Activated CD8-positive, alpha-beta memory T cell treated with anti-CD3 and anti-CD28 coated beads, Interleukin-2, amount 50 U/mL, for 4 hours (primary cell): ENCODE measurements at regions not wholly inside any gene's neighbourhood (a gene's known extent, or its start where the extent isn't known, plus 50 kb on each side); places are given as distances from the start of the nearest gene placed in this dataset.
"Not testable (repeated sequence)": the region's sequence is repeated elsewhere in the genome, so short reads cannot be mapped to it uniquely, and the experiment has no call there.

Experiments used
- DNase-seq: peaks from one replicate; pipeline ENCODE4 v3.0.0-alpha.2; 2020

DNA sequence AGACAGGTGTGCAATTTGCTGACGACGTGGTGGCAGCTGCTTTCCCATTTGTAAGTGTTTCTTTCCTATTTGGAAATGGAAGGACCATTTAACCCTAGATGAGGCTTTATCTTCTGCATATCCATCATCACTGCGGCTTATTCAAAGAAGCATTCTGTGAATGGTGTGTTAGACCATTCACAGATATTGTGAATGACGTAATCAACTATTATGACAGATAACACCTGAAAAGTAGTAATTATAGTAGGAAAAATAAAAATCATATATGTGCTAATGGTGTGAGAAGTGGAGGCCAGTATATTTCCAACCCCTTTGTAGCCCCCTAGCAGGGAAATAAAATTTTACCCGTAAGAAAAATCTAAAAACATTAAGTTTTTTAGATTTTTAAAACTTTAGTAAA is 424.5 kb upstream of the CRIM1 start:
- DNase-seq, result no peak

DNA sequence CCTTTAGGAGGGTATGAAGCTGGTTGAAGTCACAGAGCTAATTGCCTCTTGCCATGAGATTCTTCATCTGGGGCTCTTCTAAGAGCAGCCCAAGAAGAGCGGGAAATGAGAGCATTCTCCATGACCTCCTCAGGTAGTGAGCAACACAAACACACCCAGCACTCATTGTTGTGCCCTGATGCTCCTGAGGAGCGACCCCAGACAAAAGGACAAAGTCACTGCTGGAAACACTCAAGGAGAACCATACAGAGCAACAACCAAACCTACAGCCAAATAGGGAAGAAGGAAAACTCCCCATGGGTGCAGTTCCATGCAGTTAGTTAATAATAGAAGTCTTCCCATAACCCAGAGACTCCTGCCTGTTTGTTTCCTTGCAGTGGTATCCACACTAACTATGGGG is 426.0 kb upstream of the CRIM1 start:
- DNase-seq, result no peak

DNA sequence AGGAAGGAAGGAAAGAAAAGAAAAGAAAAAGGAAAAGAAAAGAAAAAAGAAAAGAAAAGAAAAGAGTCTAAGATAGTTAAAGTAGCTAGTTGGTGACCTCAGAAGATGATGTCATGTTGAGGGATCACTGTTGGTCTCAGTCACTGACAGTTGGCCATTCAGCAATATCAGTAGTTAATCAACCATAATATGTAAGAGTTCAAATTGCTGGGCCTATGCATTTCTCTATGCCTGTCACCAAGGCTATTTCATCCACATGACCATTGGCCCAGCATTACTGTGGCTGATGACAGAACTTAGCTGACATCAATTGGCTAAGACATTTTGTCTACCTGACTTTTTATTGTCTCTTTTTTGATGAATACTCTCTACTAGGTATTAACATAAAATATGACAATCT is 435.5 kb upstream of the CRIM1 start:
- no peak for DNase-seq

DNA sequence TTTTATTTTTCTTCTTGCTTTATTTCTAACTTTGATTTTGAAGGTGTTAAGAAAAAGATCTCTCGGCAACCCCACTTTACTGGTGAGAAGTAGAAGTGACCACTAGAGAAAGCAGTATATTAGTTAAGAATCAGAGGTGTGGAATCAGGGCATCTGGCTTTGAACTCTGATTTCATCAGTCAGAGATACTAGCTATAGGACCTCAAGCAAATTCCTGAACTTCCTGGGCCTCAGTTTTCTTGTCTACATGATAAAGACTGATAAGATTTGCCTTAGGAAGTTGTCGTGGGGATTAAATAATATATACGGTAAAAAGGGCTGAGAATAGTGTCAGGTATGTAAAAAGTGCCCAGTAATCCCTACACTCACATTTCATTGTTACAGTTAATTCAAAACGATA is 440.3 kb upstream of the CRIM1 start:
- no peak for DNase-seq

DNA sequence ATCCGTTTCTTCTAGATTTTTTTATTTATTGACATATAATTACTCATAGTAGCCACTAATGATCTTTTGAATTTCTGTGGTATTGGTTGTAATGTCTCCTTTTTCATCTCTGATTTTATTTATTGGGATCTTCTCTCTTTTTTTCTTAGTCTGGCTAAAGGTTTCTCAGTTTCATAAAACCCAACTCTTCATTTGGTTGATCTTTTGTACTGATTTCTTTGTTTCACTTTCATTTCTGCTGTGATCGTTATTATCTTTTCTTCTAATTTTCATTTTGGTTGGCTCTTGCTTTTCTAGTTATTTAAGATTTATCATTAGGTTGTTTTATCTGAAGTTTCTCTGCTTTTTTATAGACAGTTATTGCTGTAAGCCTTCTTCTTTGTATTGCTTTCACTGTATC is 463.6 kb upstream of the CRIM1 start:
- no peak for DNase-seq

DNA sequence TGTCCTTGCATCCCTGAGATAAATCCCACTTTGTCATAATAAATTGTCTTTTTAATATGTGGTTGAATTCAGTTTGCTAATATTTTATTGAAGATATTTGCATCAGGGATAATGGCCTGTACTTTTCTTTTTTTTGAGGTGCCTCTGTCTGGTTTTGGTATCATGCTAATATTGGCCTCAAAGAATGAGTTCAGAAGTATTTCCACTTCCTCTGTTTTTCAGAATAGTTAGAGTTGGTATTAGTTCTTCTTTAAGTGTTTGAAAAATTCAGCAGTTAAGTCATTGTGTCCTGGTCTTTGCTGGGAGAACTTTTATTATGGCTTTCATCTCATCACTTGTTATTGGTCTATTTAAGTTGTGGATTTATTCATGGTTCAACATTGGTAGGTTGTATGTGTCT is 464.1 kb upstream of the CRIM1 start:
- DNase-seq, result no peak

DNA sequence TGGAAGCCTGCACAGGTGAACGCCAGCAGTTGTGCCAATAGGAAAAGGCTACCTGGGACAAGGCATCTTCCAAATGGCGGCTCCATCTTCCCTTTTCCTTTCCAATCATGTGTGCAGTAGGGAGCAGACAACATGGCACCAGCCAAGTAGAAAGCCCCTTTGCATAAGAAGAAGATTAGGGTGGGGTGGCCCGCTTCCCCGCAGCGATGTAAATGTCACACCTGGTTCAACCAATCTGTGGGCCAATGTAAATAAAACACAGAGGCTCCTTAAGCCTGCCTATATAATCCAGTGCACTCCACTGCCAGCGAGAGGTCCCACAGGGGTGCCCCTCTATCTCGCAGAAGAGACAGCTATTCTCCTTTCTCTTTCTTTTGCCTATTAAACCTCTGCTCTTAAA is 468.4 kb upstream of the CRIM1 start:
- DNase-seq, result no peak

DNA sequence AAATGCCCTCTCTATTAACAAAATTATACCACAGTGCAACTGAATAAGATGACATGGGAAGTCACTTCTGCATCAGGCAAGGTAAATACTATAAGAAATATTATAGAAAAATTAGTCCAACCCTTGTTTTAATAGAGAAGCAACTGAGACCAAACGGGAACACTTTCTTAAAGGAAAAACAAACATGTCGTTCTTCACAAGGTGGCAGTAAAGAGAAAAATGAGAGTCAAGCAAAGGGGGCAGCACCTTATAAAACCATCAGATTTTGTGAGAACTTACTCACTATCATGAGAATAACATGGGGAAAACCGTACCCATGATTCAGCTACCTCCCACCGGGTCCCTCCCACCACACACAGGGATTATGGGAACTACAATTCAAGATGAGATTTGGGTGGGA is 481.7 kb upstream of the CRIM1 start:
- no peak for DNase-seq

DNA sequence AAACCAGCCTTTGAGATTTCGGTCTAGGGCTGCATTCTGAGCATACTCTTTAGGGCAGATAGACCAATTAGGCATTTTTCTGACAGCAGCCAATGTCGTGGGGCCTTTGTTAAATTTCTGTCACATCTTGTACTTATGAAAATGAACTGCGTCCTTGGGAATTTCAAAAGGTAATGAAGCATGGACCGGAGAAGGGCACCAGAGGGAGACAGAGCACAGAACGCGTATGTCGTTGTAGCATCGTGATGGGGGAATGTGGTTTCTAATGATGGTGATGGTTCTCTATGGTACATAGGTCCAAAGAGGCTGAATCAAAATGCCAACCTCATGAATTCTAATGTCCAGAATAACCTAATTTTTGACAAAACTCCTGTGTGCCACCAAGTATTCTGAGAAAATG is 483.9 kb upstream of the CRIM1 start:
- DNase-seq, result no peak

DNA sequence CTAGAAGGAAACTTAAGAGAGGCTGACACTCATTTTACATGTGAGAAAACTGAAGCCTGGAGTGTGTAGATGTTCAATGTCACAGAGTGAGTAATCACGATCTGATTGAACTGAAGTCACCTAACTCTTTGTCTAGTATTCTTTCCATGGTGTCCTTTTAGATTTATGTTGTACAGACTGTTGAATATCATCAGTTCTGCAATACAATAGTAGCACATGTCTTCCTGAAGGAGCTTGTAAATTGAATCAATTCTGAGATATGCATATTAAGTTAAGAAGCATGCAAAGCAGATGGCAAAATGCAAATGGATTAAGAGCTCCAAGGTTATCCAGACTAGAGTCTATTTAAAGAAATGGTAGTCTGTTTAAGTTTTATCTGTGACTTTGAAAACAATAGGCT is 484.9 kb upstream of the CRIM1 start:
- no peak for DNase-seq

DNA sequence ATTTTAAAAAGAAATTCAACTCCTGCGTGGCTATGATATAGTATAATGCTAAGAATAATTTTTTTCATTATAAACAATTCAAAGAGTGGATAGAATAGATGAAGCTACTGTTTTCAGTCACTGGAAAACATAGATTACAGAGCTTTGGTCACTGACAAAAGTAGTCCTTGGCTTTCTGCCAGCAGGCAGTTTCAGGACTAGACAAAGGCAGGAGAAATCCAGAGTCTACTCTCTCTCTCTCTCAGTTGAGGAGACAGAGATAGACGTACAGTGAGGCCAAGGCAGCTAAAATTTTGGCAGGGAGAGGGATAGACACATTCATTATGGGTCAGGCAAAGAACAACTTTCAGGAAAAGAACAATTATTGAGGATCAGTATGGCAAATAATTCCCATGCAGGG is 491.4 kb upstream of the CRIM1 start:
- no peak for DNase-seq

DNA sequence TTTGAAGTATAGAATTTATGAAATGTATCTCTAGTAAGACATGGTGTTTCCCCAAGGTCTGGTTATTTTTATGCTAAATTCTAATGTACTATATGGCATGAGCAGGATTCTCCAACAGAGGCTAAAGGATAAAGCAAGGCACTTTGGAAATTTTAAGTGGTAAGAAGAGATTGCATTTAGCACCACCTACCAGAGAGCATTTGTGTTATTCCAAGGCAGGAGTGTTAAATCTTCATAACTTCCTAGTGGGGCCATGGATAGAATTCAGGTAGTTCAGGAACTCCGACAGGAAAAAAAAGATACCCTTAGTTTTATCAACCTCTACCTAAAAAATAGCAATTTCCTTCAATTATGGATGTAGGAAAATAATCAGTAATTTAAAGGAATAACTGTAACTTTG is 497.4 kb upstream of the CRIM1 start:
- no peak for DNase-seq

DNA sequence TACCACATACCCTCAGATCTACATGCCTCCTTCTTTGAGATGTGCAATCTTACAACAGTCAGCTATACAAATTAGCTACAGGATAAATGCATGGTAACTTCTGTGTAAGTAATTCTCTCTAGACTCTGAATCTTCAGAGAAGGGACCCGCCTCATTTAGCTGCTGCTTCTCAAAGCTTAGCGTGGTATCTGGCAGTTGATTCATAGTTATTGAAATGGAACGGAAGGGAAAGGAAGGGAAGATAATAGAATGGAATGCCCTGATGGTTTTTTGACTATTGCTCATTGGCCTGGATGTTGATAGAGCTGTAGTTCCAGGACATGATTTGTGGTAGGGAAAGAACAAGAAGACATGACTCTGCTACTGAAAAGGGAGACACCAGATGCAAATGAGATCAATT is 498.1 kb upstream of the CRIM1 start:
- DNase-seq, result no peak

DNA sequence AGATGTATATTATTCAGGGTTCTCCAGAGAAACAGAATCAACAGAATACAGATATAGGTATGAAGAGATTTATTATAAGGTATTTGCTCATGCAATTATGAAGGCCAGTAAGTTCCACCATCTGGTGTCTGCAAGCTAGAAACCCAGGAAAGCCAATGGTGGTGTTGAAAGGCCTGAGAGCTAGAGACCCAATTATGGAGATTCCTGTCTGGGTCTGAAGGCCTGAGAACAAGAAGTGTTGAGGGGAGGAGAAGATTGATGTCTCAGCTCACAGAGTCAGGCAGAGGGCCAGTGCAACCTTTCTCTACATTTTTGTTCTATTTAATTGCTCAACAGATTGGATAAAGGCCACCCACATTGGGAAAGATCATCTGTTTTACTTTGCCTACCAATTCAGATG is 524.2 kb upstream of the CRIM1 start:
- DNase-seq, result no peak

DNA sequence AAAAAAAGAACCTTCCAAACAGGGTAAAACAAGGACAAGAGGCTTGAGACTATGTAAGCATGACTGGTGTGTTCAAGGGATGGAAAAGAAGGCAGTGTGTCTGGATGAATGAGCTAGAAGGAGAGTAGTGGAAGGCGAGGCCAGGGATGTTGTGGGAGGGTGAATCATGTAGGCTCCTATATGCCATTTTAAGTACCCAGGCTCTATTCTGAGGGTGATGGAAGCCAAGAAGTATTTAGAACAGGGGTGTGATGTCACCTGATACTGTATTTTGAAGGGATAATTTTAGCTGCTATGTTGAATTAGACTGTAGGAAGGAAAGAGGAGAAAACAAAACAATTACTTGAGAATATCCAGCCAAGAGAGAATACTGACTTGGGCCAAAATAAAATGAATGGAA is 524.7 kb upstream of the CRIM1 start:
- DNase-seq, result no peak

DNA sequence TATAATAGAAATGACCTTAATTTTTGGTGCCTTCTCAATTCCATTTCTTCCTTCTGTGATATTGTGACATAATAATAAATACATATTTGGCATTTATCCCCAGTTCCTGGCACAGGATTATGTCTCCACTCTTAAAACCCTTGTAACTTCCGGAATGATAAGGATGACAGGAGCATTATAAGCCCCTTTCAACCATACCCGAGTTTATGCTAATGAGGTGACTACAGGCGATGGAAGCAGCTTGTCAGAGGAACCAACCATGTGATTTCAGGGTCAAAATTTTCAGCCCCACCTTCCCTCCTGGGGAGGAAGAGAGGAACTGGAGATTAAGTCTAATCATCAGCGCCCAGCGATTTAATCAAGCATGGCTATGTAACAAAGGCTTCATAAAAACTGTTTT is 528.5 kb upstream of the CRIM1 start:
- DNase-seq, result no peak

DNA sequence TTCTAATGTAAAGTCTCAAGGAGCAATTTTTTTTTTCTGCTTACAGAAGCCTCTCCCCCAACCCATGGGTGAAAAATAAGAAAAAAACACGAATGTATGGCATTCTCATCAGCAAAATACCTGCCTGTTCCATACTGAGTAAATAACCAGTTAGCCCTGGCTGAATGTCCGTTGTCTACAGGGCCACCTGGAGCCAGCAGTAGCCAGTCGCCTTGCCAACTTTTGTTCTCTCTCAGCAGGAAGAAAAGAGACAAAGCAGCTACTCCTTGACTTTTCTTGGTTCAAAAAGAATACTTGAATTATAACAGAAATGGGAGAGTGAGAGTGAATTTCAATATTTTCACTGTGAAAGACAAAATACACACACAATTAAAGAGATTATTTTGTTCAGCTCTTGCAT is 532.9 kb upstream of the CRIM1 start:
- no peak for DNase-seq

DNA sequence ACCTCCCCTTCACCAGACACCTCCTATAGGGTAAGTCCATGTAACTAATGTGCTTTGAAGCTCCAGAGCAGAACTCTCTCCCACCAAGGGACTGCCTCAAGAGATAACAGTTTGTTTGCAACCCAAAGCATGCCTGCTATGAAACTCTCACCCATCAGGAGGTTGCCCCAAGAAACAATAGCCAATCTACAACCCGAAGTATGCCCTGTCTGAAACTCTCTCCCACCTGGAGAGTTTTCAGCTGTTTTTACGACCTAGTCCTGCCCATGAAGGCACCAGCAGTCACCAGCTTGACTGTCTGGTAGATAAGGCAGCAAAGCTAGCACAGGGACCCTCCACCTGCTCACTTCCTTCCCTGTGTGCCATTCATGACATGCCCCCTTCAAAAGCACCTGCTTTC is 533.9 kb upstream of the CRIM1 start:
- DNase-seq, result no peak

DNA sequence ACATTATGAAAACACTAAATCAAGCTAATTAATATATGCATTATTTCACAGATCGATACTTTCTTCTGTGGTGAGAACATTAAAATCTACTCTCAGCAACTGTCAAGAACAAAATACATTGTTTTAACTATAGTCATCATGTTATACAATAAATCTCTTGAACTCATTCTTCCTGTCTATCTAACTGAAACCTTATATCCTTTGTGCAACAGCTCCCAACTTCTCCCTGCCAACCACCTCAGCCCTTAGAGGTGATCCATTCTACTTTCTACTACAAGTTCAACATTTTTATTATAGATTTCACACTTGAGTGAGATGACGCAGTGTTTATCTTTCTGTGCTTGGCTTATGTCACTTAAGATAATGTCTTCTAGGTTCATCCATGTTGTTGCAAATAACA is 535.2 kb upstream of the CRIM1 start:
- no peak for DNase-seq

DNA sequence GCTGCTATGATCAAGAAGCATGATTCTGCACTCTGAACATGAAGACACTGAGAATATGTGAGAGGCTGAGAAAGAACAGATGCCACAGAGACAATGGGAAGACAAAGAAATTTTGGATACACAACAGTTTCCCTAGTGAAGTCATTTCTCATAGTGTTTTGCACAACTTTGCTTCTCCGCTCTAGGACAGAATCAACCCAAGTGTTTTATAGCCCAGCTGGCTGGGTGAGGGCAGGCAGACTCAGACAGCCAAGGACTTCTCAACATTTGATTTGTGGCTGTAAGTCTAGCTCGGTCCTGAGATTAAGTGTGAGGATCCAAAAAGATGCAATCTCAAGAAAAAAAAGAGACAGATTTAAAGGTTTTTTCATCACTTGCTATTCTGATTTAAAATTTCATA is 536.5 kb upstream of the CRIM1 start:
- no peak for DNase-seq

DNA sequence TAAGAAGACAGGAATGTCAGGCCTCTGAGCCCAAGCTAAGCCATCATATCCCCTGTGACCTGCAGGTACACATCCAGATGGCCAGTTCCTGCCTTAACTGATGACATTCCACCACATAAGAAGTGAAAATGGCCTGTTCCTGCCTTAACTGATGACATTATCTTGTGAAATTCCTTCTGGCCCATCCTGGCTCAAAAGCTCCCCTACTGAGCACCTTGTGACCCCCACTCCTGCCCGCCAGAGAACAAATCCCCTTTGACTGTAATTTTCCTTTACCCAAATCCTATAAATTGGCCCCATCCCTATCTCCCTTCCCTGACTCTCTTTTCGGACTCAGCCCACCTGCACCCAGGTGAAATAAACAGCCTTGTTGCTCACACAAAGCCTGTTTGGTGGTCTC is 537.2 kb upstream of the CRIM1 start:
- not testable (repeated sequence) for DNase-seq

DNA sequence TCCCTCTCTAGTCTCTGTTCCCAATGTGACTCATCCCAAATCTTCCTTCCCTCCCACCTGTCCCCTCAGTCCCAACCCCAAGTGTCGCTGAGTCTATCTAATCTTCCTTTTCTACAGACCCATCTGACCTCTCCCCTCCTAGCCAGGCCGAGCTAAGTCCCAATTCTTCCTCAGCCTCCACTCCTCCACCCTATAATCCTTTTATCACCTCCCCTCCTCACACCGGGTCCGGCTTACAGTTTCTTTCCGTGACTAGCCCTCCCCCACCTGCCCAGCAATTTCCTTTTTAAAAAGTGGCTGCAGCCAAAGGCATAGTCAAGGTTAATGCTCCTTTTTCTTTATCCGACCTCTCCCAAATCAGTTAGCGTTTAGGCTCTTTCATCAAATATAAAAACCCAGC is 541.0 kb upstream of the CRIM1 start:
- DNase-seq, result not testable (repeated sequence)

DNA sequence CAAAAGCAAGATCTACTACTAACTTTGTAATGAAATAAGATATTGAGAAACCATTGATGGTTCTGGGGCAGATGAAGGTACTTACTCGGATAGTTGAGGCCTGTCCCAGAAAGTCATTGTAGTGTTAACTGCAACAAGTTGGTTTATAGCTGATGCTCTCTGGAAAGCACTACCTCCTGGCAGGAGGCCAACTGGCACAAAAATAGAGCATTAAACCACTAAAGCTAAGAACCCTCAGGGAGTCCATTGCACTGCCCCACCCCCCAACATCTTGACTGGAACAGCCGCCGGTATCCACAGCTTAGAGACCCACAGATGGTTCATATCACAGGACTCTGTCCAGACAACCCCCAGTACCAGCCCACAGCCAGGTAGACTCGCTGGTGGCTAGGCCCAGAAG is 552.5 kb upstream of the CRIM1 start:
- DNase-seq, result no peak

DNA sequence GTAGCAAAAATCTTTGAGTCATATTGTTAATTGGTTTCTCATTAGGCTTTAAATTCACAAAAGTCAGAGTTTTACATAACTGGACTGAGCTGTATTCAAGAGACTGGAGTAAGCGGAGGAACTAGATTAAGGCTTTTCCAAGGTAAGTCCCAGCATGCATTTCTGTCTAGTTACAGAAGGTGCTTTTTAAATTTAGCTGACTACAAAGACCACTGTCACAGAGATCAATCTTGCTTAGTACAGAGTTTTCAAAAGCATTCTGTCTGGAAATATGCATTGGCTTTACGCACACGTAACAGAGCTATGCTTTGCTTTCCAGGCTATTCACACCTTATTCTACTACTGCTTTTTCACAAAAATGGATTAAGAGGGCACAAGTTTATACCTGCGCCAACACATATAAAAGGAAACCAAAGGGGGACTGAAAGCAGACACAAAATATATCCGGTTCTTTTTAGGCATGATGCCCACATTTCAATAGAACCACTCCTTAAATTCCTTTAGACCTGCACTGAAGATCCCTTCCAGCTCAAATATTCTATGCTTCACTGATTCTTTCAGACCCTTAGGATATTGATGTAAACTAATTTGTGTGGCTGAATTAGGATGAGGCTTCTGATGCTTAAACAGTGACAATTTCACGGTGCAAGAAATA is 560.7 kb upstream of the CRIM1 start:
- no peak for DNase-seq

DNA sequence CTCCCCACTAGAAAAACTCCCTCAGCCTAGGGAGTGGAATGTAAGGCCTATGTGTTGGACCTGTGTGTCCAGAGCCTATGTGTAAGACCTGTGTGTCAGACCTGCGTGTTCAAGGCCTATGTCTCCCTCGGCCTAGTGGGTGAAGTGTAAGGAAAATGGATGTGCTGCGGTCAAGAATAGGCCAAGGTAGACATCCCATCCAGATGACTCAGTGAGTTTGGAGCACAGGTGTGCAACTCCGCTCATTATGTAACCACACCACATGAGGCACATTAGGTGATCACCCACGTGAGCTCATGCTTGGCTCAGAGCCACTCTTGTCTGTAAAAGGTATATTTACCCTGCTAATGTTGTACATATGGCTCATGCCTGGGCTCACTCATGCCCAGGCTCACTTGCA is 565.3 kb upstream of the CRIM1 start:
- DNase-seq, result no peak

DNA sequence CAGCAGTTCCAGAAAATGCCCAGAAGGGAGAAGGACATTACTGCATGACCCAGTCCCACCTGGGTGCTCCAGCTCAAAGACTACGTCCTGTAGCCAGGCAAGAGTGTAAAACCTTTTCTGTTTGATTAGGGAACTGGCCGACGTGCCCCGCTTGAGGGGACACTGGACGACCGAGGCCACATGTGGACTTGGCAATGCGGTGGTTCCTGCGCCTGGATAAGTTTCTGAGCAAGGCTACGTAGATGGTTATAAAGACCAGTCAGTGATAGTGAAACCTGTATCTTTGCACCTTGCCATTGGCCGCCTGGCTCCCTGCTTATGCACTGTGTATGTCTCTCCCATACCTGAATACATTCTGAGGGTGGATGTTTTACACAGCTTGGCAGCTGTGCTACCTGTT is 567.0 kb upstream of the CRIM1 start:
- no peak for DNase-seq
